Lower lobe of right lung (tissue), 2 donors: ENCODE measurements at regions not wholly inside any gene's neighbourhood (a gene's known extent, or its start where the extent isn't known, plus 50 kb on each side); places are given as distances from the start of the nearest gene placed in this dataset.

Source experiments
- ATAC-seq, 2 donors: fragments of 200-7000 bp; cut with Tn5 transposase; one replicate each; pipeline ENCODE4 v1.9.1; 2020 to 2022; ENCODE audit warnings: mild to moderate bottlenecking in 2 of 2, moderate library complexity in 2 of 2
- DNase-seq: peaks from one replicate; pipeline ENCODE4 v3.0.0-alpha.2; 2020
- H3K27ac ChIP-seq: fragments of 200-600 bp; one replicate; pipeline ENCODE4 v1.8.0; 2022
- H3K27me3 ChIP-seq: fragments of 200-600 bp; one replicate; pipeline ENCODE4 v1.8.0; 2022; ENCODE audit warnings: low read depth
- H3K36me3 ChIP-seq: fragments of 200-600 bp; one replicate; pipeline ENCODE4 v1.8.0; 2022; ENCODE audit warnings: mild to moderate bottlenecking
- H3K4me1 ChIP-seq: fragments of 200-600 bp; one replicate; pipeline ENCODE4 v1.8.0; 2022
- H3K4me3 ChIP-seq: fragments of 200-600 bp; one replicate; pipeline ENCODE4 v1.8.0; 2022; ENCODE audit warnings: mild to moderate bottlenecking
- H3K9me3 ChIP-seq: fragments of 200-600 bp; one replicate; pipeline ENCODE4 v1.8.0; 2022
- intact Hi-C: fragments of 100-400 bp; cut with DNase I; formaldehyde crosslinking; loops from one replicate; pipeline ENCODE4 v1.11.0; 2022
- TF ChIP-seq, protein P1 (sequence below): fragments of 200-600 bp; IDR thresholded peaks from one replicate; pipeline ENCODE4 v1.8.0; 2022; ENCODE audit warnings: antibody characterized with exemption, mild to moderate bottlenecking
- donor health status: DM: no; HTN: yes; CAD: no; lungs with severe emphysema.

DNA sequence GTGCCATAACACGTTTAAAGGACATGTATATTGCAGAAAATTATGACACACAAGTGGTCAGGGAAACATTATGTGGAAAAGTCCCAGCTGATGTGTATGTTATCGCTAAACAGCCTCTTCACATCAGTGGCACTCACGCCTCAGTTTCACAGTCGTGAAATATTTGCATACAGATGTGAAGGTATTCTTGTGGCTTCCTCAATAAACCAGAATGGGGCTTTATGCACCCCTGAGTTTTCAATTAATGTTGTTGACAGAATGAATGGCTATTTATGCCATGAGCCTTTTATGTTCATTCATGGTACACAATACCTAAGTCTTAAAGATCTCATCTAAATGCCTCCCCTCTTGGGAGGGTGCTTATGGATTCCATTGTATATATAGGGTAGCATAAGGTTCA, 202.1 kb upstream of the ADGRL2 start:
- intact Hi-C loops, result no loop called here
- Histone ChIP-seq H3K4me3 (no peak overlapping the region), H3K27me3 (no peaks in the 10 kb centered on the region), H3K36me3 (no peaks in the 10 kb centered on the region), H3K9me3 (no peaks in the 10 kb centered on the region), H3K27ac (no peak overlapping the region), H3K4me1 (no peaks in the 10 kb centered on the region)
- ATAC-seq (no peak), DNase-seq (no peak)
- TF ChIP-seq, protein P1, sequence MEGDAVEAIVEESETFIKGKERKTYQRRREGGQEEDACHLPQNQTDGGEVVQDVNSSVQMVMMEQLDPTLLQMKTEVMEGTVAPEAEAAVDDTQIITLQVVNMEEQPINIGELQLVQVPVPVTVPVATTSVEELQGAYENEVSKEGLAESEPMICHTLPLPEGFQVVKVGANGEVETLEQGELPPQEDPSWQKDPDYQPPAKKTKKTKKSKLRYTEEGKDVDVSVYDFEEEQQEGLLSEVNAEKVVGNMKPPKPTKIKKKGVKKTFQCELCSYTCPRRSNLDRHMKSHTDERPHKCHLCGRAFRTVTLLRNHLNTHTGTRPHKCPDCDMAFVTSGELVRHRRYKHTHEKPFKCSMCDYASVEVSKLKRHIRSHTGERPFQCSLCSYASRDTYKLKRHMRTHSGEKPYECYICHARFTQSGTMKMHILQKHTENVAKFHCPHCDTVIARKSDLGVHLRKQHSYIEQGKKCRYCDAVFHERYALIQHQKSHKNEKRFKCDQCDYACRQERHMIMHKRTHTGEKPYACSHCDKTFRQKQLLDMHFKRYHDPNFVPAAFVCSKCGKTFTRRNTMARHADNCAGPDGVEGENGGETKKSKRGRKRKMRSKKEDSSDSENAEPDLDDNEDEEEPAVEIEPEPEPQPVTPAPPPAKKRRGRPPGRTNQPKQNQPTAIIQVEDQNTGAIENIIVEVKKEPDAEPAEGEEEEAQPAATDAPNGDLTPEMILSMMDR, result no peak

DNA sequence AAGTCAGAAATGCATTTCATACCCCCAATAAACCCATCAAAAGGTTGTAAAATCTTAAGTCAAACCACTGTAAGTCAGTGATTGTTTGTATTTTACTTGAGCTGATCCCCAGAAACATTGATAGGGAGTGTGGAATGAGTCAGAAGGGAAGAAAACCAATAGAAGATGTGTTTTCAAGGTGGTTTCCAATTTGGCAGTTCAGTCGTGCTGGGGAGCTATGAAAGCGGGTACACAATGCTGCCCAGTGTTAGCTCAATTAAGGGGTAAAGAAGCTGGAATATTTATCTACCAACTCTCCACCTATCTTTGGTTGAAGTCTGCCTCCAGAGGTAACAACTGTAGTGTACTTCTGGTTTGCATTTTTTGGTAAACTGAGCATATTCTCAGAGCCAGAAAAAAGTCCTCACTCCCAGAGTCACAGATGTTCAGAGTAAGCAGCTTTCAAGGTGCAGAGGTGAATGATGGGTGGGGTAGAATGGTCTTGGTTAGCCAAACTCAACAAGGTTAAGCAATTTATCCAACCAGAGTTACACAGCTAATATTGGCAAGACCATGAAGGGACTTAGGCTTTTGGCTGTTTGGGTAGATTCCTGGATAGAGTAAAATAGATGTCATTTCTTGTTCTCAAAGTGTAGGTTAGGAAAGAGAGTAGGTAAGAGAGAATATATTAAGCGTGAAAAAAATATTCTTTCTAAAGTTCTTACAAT, 202.9 kb upstream of the ADGRL2 start:
- H3K4me1 ChIP-seq, result no peaks in the 10 kb centered on the region
- TF ChIP-seq, protein P1, result no peak
- DNase-seq, result no peak
- no peaks in the 10 kb centered on the region for H3K36me3 ChIP-seq
- intact Hi-C loops, result no loop called here
- no peak overlapping the region for H3K4me3 ChIP-seq
- no peaks in the 10 kb centered on the region for H3K9me3 ChIP-seq
- H3K27ac ChIP-seq, result no peak overlapping the region
- ATAC-seq, result no peak
- no peaks in the 10 kb centered on the region for H3K27me3 ChIP-seq

DNA sequence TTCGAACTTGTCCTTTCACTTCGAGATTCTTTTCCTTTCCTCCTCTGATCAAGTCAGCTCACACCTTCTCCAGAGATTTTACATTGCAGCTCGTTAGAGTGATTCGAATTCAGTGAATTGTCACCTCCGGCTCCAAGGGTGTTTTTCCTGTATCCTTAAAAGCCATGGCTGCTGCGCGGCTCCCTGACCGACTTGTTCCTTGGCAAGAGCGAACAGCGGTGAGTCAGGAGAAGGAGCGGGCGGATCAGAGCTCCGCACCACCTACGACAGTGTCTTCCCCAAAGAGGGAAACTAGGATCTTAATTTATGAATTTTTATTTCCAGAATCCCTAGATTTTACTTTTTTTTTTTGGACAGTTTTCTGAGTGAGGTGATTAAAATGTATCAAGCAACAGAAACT, 204.4 kb upstream of the ADGRL2 start:
- H3K27ac ChIP-seq, result no peak overlapping the region
- H3K4me1 ChIP-seq, result no peaks in the 10 kb centered on the region
- TF ChIP-seq, protein P1, result no peak
- DNase-seq (no peak), ATAC-seq (no peak)
- no peaks in the 10 kb centered on the region for H3K9me3 ChIP-seq
- intact Hi-C loops, result no loop called here
- H3K27me3 ChIP-seq, result no peaks in the 10 kb centered on the region
- no peaks in the 10 kb centered on the region for H3K36me3 ChIP-seq
- no peak overlapping the region for H3K4me3 ChIP-seq

DNA sequence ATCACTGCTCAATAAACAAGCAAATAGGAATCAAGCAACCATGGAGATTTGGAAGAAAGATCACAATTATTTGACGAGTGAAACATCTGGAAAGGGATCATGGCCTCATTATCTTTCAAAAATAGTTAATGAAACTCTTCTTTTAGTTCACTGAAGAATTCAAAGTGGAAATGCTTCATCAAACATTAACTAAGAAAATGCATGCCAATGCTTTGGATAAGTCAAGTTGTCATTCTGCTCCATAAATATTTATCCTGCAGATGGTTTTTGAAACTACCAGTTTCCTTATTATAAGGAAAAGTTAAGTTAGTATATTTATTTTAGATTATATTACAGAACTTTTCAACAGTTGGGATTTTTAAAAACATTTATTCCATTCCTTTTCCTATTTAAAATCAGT, 206.5 kb upstream of the ADGRL2 start:
- no peak overlapping the region for H3K27ac ChIP-seq
- H3K4me1 ChIP-seq, result no peaks in the 10 kb centered on the region
- DNase-seq (no peak), ATAC-seq (no peak)
- no peak overlapping the region for H3K4me3 ChIP-seq
- no peaks in the 10 kb centered on the region for H3K36me3 ChIP-seq
- TF ChIP-seq, protein P1, result no peak
- H3K27me3 ChIP-seq, result no peaks in the 10 kb centered on the region
- intact Hi-C loops, result no loop called here
- no peaks in the 10 kb centered on the region for H3K9me3 ChIP-seq

DNA sequence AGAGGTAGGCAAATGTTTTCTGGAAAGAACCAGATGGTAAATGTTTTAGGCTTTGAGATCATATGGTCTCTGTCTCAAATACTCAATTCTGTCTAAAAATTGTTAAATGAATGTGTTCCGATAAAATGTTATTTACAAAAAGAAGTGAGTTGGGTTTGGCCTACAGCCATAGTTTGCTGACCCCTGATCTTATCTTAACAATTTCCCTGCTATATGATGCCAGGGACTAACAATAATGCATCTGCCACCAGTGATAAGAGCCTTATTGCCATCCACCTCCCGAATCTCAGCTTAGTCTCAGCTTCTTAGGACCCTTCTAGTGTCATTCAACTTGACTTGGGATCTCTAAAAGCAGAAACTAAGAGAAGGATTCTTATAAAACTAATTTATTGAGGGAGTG, 208.5 kb upstream of the ADGRL2 start:
- H3K9me3 ChIP-seq, result no peaks in the 10 kb centered on the region
- TF ChIP-seq, protein P1, result no peak
- H3K27ac ChIP-seq, result no peak overlapping the region
- H3K36me3 ChIP-seq, result no peaks in the 10 kb centered on the region
- no peak overlapping the region for H3K4me3 ChIP-seq
- no peaks in the 10 kb centered on the region for H3K4me1 ChIP-seq
- DNase-seq (no peak), ATAC-seq (no peak)
- no peaks in the 10 kb centered on the region for H3K27me3 ChIP-seq
- intact Hi-C loops, result no loop called here

DNA sequence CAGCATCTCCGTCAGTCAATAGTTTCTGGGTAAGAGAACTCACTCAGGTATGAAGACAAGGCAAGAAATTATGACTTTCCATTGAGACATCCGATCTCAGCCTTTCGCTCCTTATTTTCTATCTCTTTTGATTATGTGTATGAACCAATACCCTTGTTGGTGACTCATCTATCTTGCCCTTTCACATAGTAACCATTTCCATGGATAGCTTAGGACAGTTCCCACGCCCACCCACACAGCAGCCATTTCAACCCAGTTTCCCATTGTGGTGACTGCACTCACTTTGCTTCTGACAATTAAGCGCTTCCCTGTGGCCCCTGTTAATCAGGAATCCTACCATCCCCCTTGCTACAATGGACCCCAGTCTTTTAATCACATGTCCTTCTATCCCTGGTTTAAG, 210.6 kb upstream of the ADGRL2 start:
- no peak overlapping the region for H3K4me3 ChIP-seq
- ATAC-seq (no peak), DNase-seq (no peak)
- H3K9me3 ChIP-seq, result no peaks in the 10 kb centered on the region
- TF ChIP-seq, protein P1, result no peak
- no peaks in the 10 kb centered on the region for H3K36me3 ChIP-seq
- intact Hi-C loops, result no loop called here
- no peaks in the 10 kb centered on the region for H3K4me1 ChIP-seq
- no peaks in the 10 kb centered on the region for H3K27me3 ChIP-seq
- no peak overlapping the region for H3K27ac ChIP-seq
